Endothelial cell of umbilical vein (primary cell): ENCODE measurements at regions not wholly inside any gene's neighbourhood (a gene's known extent, or its start where the extent isn't known, plus 50 kb on each side); places are given as distances from the start of the nearest gene placed in this dataset.

Experiments used
- BruUV-seq: library from RNA; stranded (reverse); fragments of 400-500 nt; replicated peaks from 2 replicates; lab custom pipeline; 2021; lab: Mats Ljungman, UMichigan
- CTCF ChIA-PET: fragments of 300-600, 350-600 bp; sonication (Branson Sonifier 250); formaldehyde crosslinking; loops from one replicate; lab custom pipeline; 2021; ENCODE audit warnings: antibody characterized with exemption, inconsistent platforms; lab: Charles Lee
- POLR2A ChIA-PET: fragments of 300-600, 350-600 bp; sonication (Branson Sonifier 250); formaldehyde crosslinking; loops from one replicate; lab custom pipeline; 2021; ENCODE audit warnings: antibody characterized with exemption, inconsistent platforms; lab: Charles Lee
- DNase-seq: peaks from one replicate; pipeline ENCODE4 v3.0.0-alpha.2; 2011; ENCODE audit warnings: low read depth, low spot score
- FAIRE-seq: peaks from 2 replicates; lab custom pipeline; 2011; peaks lifted over from hg19 to GRCh38; lab: Jason Lieb, UNC
- H2AFZ ChIP-seq: 2 replicates; pipeline ENCODE4 v1.6.0; 2012; ENCODE audit warnings: low read depth, low read length, control low read depth, inconsistent platforms
- H3K27ac ChIP-seq: 2 replicates; pipeline ENCODE4 v1.5.1; 2011; ENCODE audit warnings: low read depth, mild to moderate bottlenecking, control low read depth, low read length, moderate library complexity; ENCODE audit not compliant: insufficient read depth
- H3K27me3 ChIP-seq, 2 experiments: 2 replicates each; pipeline versions ENCODE4 v1.6.0 to v1.6.1; 2011; ENCODE audit warnings: low read length in 2 of 2, mixed read lengths in 1 of 2; ENCODE audit not compliant: control insufficient read depth in 2 of 2, insufficient read depth in 2 of 2
- H3K36me3 ChIP-seq, 2 experiments: 2 replicates in 1 of 2; 3 replicates in 1 of 2; pipeline ENCODE4 v1.5.1; 2011; ENCODE audit warnings: low read length in 2 of 2, mild to moderate bottlenecking in 1 of 2, moderate library complexity in 1 of 2; ENCODE audit not compliant: control insufficient read depth in 2 of 2, insufficient read depth in 2 of 2; ENCODE audit errors: extremely low read depth in 1 of 2
- H3K4me1 ChIP-seq: 3 replicates; pipeline ENCODE4 v1.5.1; 2011; ENCODE audit warnings: mild to moderate bottlenecking, low read length; ENCODE audit not compliant: control insufficient read depth, insufficient read depth; ENCODE audit errors: extremely low read depth
- H3K4me2 ChIP-seq: 2 replicates; pipeline ENCODE4 v1.6.1; 2011; ENCODE audit warnings: low read length, control low read depth, mixed read lengths; ENCODE audit not compliant: insufficient read depth
- H3K4me3 ChIP-seq, 3 experiments: fragments of 200-600 bp in 1 of 3; sonication (generic), shearing (Covaris generic) in 1 of 3; replicated peaks in 1 of 3; 2 replicates each; pipeline ENCODE4 v1.5.1; 2011 to 2016; ENCODE audit warnings: control low read depth in 3 of 3, low read length in 3 of 3, mild to moderate bottlenecking in 2 of 3, inconsistent platforms in 1 of 3, low read depth in 1 of 3, moderate library complexity in 1 of 3; ENCODE audit not compliant: insufficient read depth in 1 of 3
- H3K79me2 ChIP-seq: 2 replicates; pipeline ENCODE4 v1.6.0; 2012; ENCODE audit warnings: low read length, inconsistent platforms; ENCODE audit not compliant: control insufficient read depth, insufficient read depth
- H3K9ac ChIP-seq: replicated peaks from 2 replicates; pipeline ENCODE3; 2011; ENCODE audit warnings: low read length, control low read depth; ENCODE audit not compliant: insufficient read depth; ENCODE audit errors: extremely low read depth
- H3K9me1 ChIP-seq: replicated peaks from 3 replicates; pipeline ENCODE4 v1.6.0; 2011; ENCODE audit warnings: mild to moderate bottlenecking, low read length; ENCODE audit not compliant: control insufficient read depth, insufficient read depth; ENCODE audit errors: extremely low read depth
- H3K9me3 ChIP-seq: replicated peaks from 2 replicates; pipeline ENCODE4 v1.5.1; 2012; ENCODE audit warnings: low read length, inconsistent platforms; ENCODE audit not compliant: control insufficient read depth, insufficient read depth
- H4K20me1 ChIP-seq: replicated peaks from 2 replicates; pipeline ENCODE3; 2011; ENCODE audit warnings: mild to moderate bottlenecking, low read length; ENCODE audit not compliant: control insufficient read depth, insufficient read depth; ENCODE audit errors: extremely low read depth
- CTCF ChIP-seq, 2 donors: IDR thresholded peaks; 1 replicate in 1 of 2; 2 replicates in 1 of 2; pipeline ENCODE4 v1.5.1; 2011; ENCODE audit warnings: low read length in 2 of 2, mild to moderate bottlenecking in 2 of 2, moderate library complexity in 2 of 2, control low read depth in 1 of 2, inconsistent platforms in 1 of 2, low read depth in 1 of 2; ENCODE audit not compliant: insufficient read depth in 1 of 2; ENCODE audit errors: extremely low read depth in 1 of 2
- EZH2 ChIP-seq: IDR thresholded peaks from 2 replicates; pipeline ENCODE4 v1.6.1; 2012; ENCODE audit warnings: borderline replicate concordance, low read depth, mild to moderate bottlenecking, moderate library complexity, low read length, inconsistent platforms; ENCODE audit not compliant: severe bottlenecking
- FOS ChIP-seq: IDR thresholded peaks from 2 replicates; pipeline ENCODE4 v1.6.1; 2011; ENCODE audit warnings: mild to moderate bottlenecking, low read length, moderate library complexity, borderline replicate concordance; ENCODE audit not compliant: insufficient read depth
- GATA2 ChIP-seq: IDR thresholded peaks from 2 replicates; pipeline ENCODE4 v1.7.0; 2011; ENCODE audit warnings: low read depth, mild to moderate bottlenecking, moderate library complexity, mixed read lengths, low read length; ENCODE audit not compliant: insufficient read length, insufficient read depth
- JUN ChIP-seq: IDR thresholded peaks from 2 replicates; pipeline ENCODE4 v1.6.1; 2011; ENCODE audit warnings: borderline replicate concordance, low read depth; ENCODE audit not compliant: insufficient read length, insufficient read depth
- MYC ChIP-seq: IDR thresholded peaks from one replicate; pipeline ENCODE4 v1.6.1; 2011; ENCODE audit warnings: mild to moderate bottlenecking, low read depth, low read length
- POLR2A ChIP-seq: IDR thresholded peaks from 2 replicates; pipeline ENCODE4 v1.6.1; 2012; ENCODE audit warnings: low read depth, mild to moderate bottlenecking, control low read depth, low read length
- POLR2AphosphoS5 ChIP-seq: IDR thresholded peaks from 2 replicates; pipeline ENCODE4 v1.6.1; 2012; ENCODE audit warnings: low read depth, mild to moderate bottlenecking, control low read depth, low read length, moderate library complexity; ENCODE audit not compliant: insufficient read depth
- dilution Hi-C: fragments of 300-500 bp; cut with MboI; formaldehyde crosslinking; loops from one replicate; pipeline ENCODE4 v1.15.0; 2019; ENCODE audit warnings: low sequenced_read_pairs; ENCODE audit not compliant: extremely low pct_ligation_motif_present
- intact Hi-C: fragments of 100-400 bp; cut with micrococcal nuclease; formaldehyde crosslinking; loops from one replicate; pipeline ENCODE4 v1.10.0; 2022
- TF ChIP-seq, protein P1 (sequence below): IDR thresholded peaks from 2 replicates; pipeline ENCODE4 v1.6.1; 2011; ENCODE audit not compliant: insufficient read depth, insufficient read length

- no peaks in the 10 kb centered on the region for H3K36me3 ChIP-seq
- no peak overlapping the region for H3K9ac ChIP-seq
- no TSS peak for BruUV-seq
- DNase-seq = no peak
- no peaks in the 10 kb centered on the region for H3K9me3 ChIP-seq
- no peak overlapping the region for H2AFZ ChIP-seq
- no peaks in the 10 kb centered on the region for H3K27me3 ChIP-seq
- ChIA-PET POLR2A (no interaction called here), CTCF (no interaction called here)
- intact Hi-C loops = loop anchor here (1.0 kb wide), 1 partner anchor 8 kb away; no protein-coding TSS in a partner anchor
- H3K4me2 ChIP-seq = no peak overlapping the region
- H3K79me2 ChIP-seq = no peaks in the 10 kb centered on the region
- no peaks in the 10 kb centered on the region for H3K9me1 ChIP-seq
- H3K4me3 ChIP-seq = no peak overlapping the region
- FAIRE-seq = no peak
- no peak for TF ChIP-seq EZH2
- TF ChIP-seq GATA2 = no peak
- no peak for TF ChIP-seq FOS
- no peak for TF ChIP-seq MYC
- TF ChIP-seq, protein P1, sequence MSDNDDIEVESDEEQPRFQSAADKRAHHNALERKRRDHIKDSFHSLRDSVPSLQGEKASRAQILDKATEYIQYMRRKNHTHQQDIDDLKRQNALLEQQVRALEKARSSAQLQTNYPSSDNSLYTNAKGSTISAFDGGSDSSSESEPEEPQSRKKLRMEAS = no peak
- TF ChIP-seq CTCF (IDR thresholded peaks at IDR 0.05; ENCODE audit: extremely low read depth in 1 of 2, insufficient read depth in 1 of 2, low read depth in 1 of 2, low read length in 2 of 2) = no peak
- TF ChIP-seq JUN = no peak
- no peak for TF ChIP-seq POLR2AphosphoS5
- no peak for TF ChIP-seq POLR2A
- no peaks in the 10 kb centered on the region for H3K4me1 ChIP-seq
- no peaks in the 10 kb centered on the region for H4K20me1 ChIP-seq
- dilution Hi-C loops = no loop called here
- H3K27ac ChIP-seq = no peak overlapping the region
Observed at GRCh38 chr7:113664867-113665266, 253.9 kb downstream of the PPP1R3A start.
